OCI-LY1 (cell line): ENCODE measurements at regions not wholly inside any gene's neighbourhood (a gene's known extent, or its start where the extent isn't known, plus 50 kb on each side); places are given as distances from the start of the nearest gene placed in this dataset.

Experiments used
- EZH2 ChIP-seq: fragments of 200-600 bp; sonication (generic), shearing (Covaris generic); IDR thresholded peaks from 2 replicates; pipeline ENCODE4 v1.8.0; 2017; ENCODE audit warnings: borderline replicate concordance, mixed run types, mild to moderate bottlenecking, antibody characterized with exemption, low read length, moderate library complexity, mixed read lengths
- TF ChIP-seq, protein P1 (sequence below): fragments of 200-600 bp; sonication (generic), shearing (Covaris generic); IDR thresholded peaks from 2 replicates; pipeline ENCODE4 v1.5.1; 2017; ENCODE audit warnings: mild to moderate bottlenecking, antibody characterized with exemption, low read length, moderate library complexity, mixed read lengths

DNA sequence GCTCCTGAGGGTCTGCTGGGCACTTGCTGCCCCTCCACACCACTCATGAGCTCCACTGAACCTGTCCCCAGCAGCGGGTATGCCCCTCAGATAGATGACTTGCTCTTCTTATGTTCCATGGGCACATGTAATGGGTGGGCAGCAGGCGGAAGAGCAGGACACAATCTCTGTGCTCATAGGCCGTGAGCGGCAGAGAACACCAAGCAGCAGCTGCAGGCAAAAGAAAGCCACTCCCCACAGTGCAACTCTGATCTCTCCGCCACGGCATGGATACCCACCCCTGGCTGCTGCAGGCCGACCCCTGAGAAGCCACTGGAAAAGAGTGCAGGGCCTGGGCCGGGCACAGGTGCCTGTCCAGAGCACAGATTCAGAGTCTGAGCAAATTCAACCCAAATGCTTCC lies 135.2 kb upstream of the RUNX3 start:
- TF ChIP-seq, protein P1, sequence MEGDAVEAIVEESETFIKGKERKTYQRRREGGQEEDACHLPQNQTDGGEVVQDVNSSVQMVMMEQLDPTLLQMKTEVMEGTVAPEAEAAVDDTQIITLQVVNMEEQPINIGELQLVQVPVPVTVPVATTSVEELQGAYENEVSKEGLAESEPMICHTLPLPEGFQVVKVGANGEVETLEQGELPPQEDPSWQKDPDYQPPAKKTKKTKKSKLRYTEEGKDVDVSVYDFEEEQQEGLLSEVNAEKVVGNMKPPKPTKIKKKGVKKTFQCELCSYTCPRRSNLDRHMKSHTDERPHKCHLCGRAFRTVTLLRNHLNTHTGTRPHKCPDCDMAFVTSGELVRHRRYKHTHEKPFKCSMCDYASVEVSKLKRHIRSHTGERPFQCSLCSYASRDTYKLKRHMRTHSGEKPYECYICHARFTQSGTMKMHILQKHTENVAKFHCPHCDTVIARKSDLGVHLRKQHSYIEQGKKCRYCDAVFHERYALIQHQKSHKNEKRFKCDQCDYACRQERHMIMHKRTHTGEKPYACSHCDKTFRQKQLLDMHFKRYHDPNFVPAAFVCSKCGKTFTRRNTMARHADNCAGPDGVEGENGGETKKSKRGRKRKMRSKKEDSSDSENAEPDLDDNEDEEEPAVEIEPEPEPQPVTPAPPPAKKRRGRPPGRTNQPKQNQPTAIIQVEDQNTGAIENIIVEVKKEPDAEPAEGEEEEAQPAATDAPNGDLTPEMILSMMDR, result no peak
- TF ChIP-seq EZH2, result no peak
